ENCODE measurements at regions not wholly inside any gene's neighbourhood (a gene's known extent, or its start where the extent isn't known, plus 50 kb on each side); places are given as distances from the start of the nearest gene placed in this dataset.

- no peaks in the 10 kb centered on the region for H3K36me3 ChIP-seq
- H3K9me3 ChIP-seq, result no peaks in the 10 kb centered on the region
- ATAC-seq (ENCODE audit: low FRiP score in 2 of 2) (no peak), DNase-seq (no peak)
- H3K27ac ChIP-seq, result no peak overlapping the region
- no peaks in the 10 kb centered on the region for H3K27me3 ChIP-seq
- peaks cover 0 to 5% (median 0%) of the 10 kb centered on the region in 4 donors for H3K4me1 ChIP-seq
- TF ChIP-seq EP300 (IDR thresholded peaks at IDR 0.05), result no peak
- TF ChIP-seq CTCF (IDR thresholded peaks at IDR 0.05), result no peak
- no peak for TF ChIP-seq POLR2AphosphoS5 (IDR thresholded peaks at IDR 0.05)
- WGBS, 2 donors, result 38 to 43% methylated on average over 10 of the region's 10 CpGs
- H3K4me3 ChIP-seq, result no peak overlapping the region
Observed at GRCh38 chr9:115596021-115596745, 478.2 kb upstream of the TNC start.

GRCh38 chr9:115596746-115597080 is 478.8 kb upstream of the TNC start:
- TF ChIP-seq POLR2AphosphoS5 (IDR thresholded peaks at IDR 0.05) (no peak), POLR2A (IDR thresholded peaks at IDR 0.05) (no peak), CTCF (IDR thresholded peaks at IDR 0.05) (no peak), EP300 (IDR thresholded peaks at IDR 0.05) (no peak)
- H3K36me3 ChIP-seq, result no peaks in the 10 kb centered on the region
- H3K4me1 ChIP-seq, result peaks cover 0 to 5% (median 0%) of the 10 kb centered on the region in 4 donors
- H3K27ac ChIP-seq, result no peak overlapping the region
- DNase-seq (no peak), ATAC-seq (ENCODE audit: low FRiP score in 2 of 2) (no peak)
- no peaks in the 10 kb centered on the region for H3K9me3 ChIP-seq
- no peaks in the 10 kb centered on the region for H3K27me3 ChIP-seq
- 38 to 39% methylated on average over 4 of the region's 4 CpGs for whole genome bisulfite sequencing, 2 donors
- H3K4me3 ChIP-seq, result no peak overlapping the region

- Histone ChIP-seq H3K4me1 (peaks cover 0 to 5% (median 0%) of the 10 kb centered on the region in 4 donors), H3K36me3 (no peaks in the 10 kb centered on the region), H3K4me3 (no peak overlapping the region), H3K27me3 (no peaks in the 10 kb centered on the region), H3K27ac (no peak overlapping the region), H3K9me3 (no peaks in the 10 kb centered on the region)
- ATAC-seq (ENCODE audit: low FRiP score in 2 of 2) (no peak), DNase-seq (no peak)
- 57 to 67% methylated on average over 3 of the region's 3 CpGs for WGBS, 2 donors
- no peak for TF ChIP-seq POLR2A (IDR thresholded peaks at IDR 0.05)
- TF ChIP-seq EP300 (IDR thresholded peaks at IDR 0.05), result no peak
- TF ChIP-seq POLR2AphosphoS5 (IDR thresholded peaks at IDR 0.05), result no peak
- no peak for TF ChIP-seq CTCF (IDR thresholded peaks at IDR 0.05)
Observed at GRCh38 chr9:115597330-115597895, 479.5 kb upstream of the TNC start.

GRCh38 chr9:115598751-115599150 is 480.8 kb upstream of the TNC start:
- H3K36me3 ChIP-seq, result no peaks in the 10 kb centered on the region
- DNase-seq (no peak), ATAC-seq (ENCODE audit: low FRiP score in 2 of 2) (no peak)
- no peak for TF ChIP-seq CTCF (IDR thresholded peaks at IDR 0.05)
- TF ChIP-seq POLR2A (IDR thresholded peaks at IDR 0.05), result no peak
- no peak for TF ChIP-seq EP300 (IDR thresholded peaks at IDR 0.05)
- TF ChIP-seq POLR2AphosphoS5 (IDR thresholded peaks at IDR 0.05), result no peak
- no peak overlapping the region for H3K4me3 ChIP-seq
- H3K4me1 ChIP-seq, result peaks cover 0 to 5% (median 0%) of the 10 kb centered on the region in 4 donors
- no peak overlapping the region for H3K27ac ChIP-seq
- no peaks in the 10 kb centered on the region for H3K9me3 ChIP-seq
- H3K27me3 ChIP-seq, result no peaks in the 10 kb centered on the region

GRCh38 chr9:115599898-115600297 is 481.9 kb upstream of the TNC start:
- Histone ChIP-seq H3K36me3 (no peaks in the 10 kb centered on the region), H3K4me3 (no peak overlapping the region), H3K27ac (no peak overlapping the region), H3K9me3 (no peaks in the 10 kb centered on the region), H3K27me3 (no peaks in the 10 kb centered on the region), H3K4me1 (peaks cover 0 to 5% (median 0%) of the 10 kb centered on the region in 4 donors)
- 71 to 76% methylated on average over 1 of the region's 1 CpG for WGBS, 2 donors
- ATAC-seq (ENCODE audit: low FRiP score in 2 of 2) (no peak), DNase-seq (no peak)
- no peak for TF ChIP-seq EP300 (IDR thresholded peaks at IDR 0.05)
- no peak for TF ChIP-seq POLR2A (IDR thresholded peaks at IDR 0.05)
- no peak for TF ChIP-seq CTCF (IDR thresholded peaks at IDR 0.05)

Measured in upper lobe of left lung (tissue), 6 donors.